ENCODE measurements at regions not wholly inside any gene's neighbourhood (a gene's known extent, or its start where the extent isn't known, plus 50 kb on each side); places are given as distances from the start of the nearest gene placed in this dataset.

- no peak for TF ChIP-seq GABPA (IDR thresholded peaks at IDR 0.05; ENCODE audit: low read depth)
- no peak for TF ChIP-seq REST (IDR thresholded peaks at IDR 0.05; ENCODE audit: insufficient replicate concordance, low read depth)
- no peak for TF ChIP-seq SPI1 (IDR thresholded peaks at IDR 0.05; ENCODE audit: borderline replicate concordance, low read depth)
- TF ChIP-seq POLR2AphosphoS5 (IDR thresholded peaks at IDR 0.05; ENCODE audit: low read depth): no peak
- TF ChIP-seq CTCF (IDR thresholded peaks at IDR 0.05; ENCODE audit: insufficient read depth, low read length): no peak
- no peak for DNase-seq (ENCODE audit: low read depth in 1 of 2, low spot score in 1 of 2)
- Histone ChIP-seq H3K4me3 (replicated peaks; ENCODE audit: insufficient read depth, low read length) (no peak overlapping the region), H3K27me3 (ENCODE audit: insufficient read depth, poor library complexity, severe bottlenecking) (no peaks in the 10 kb centered on the region), H3K27ac (replicated peaks) (no peak overlapping the region)
Observed at GRCh38 chr1:65062339-65062738, 85.7 kb upstream of the AK4 start.

- H3K27ac ChIP-seq (replicated peaks): no peak overlapping the region
- DNase-seq (ENCODE audit: low read depth in 1 of 2, low spot score in 1 of 2): no peak
- no peak overlapping the region for H3K4me3 ChIP-seq (replicated peaks; ENCODE audit: insufficient read depth, low read length)
- no peaks in the 10 kb centered on the region for H3K27me3 ChIP-seq (ENCODE audit: insufficient read depth, poor library complexity, severe bottlenecking)
- no peak for TF ChIP-seq REST (IDR thresholded peaks at IDR 0.05; ENCODE audit: insufficient replicate concordance, low read depth)
- TF ChIP-seq POLR2AphosphoS5 (IDR thresholded peaks at IDR 0.05; ENCODE audit: low read depth): no peak
- no peak for TF ChIP-seq CTCF (IDR thresholded peaks at IDR 0.05; ENCODE audit: insufficient read depth, low read length)
- no peak for TF ChIP-seq SPI1 (IDR thresholded peaks at IDR 0.05; ENCODE audit: borderline replicate concordance, low read depth)
- TF ChIP-seq GABPA (IDR thresholded peaks at IDR 0.05; ENCODE audit: low read depth): no peak
Observed at GRCh38 chr1:65063025-65063424, 85.0 kb upstream of the AK4 start.

- no peak for TF ChIP-seq GABPA (IDR thresholded peaks at IDR 0.05; ENCODE audit: low read depth)
- no peak for TF ChIP-seq REST (IDR thresholded peaks at IDR 0.05; ENCODE audit: insufficient replicate concordance, low read depth)
- TF ChIP-seq SPI1 (IDR thresholded peaks at IDR 0.05; ENCODE audit: borderline replicate concordance, low read depth): no peak
- no peak for TF ChIP-seq POLR2AphosphoS5 (IDR thresholded peaks at IDR 0.05; ENCODE audit: low read depth)
- TF ChIP-seq CTCF (IDR thresholded peaks at IDR 0.05; ENCODE audit: insufficient read depth, low read length): no peak
- H3K27ac ChIP-seq (replicated peaks): no peak overlapping the region
- no peak for DNase-seq (ENCODE audit: low read depth in 1 of 2, low spot score in 1 of 2)
Observed at GRCh38 chr1:65064981-65065380, 83.0 kb upstream of the AK4 start.

More at GRCh38 chr1:65064981-65065380, 83.0 kb upstream of the AK4 start:
- Histone ChIP-seq H3K27me3 (ENCODE audit: insufficient read depth, poor library complexity, severe bottlenecking) (no peaks in the 10 kb centered on the region), H3K4me3 (replicated peaks; ENCODE audit: insufficient read depth, low read length) (no peak overlapping the region)

Data from HL-60 (cell line).